ENCODE measurements at regions not wholly inside any gene's neighbourhood (a gene's known extent, or its start where the extent isn't known, plus 50 kb on each side); places are given as distances from the start of the nearest gene placed in this dataset.
"Not testable (repeated sequence)": the region's sequence is repeated elsewhere in the genome, so short reads cannot be mapped to it uniquely, and the experiment has no call there.

DNA sequence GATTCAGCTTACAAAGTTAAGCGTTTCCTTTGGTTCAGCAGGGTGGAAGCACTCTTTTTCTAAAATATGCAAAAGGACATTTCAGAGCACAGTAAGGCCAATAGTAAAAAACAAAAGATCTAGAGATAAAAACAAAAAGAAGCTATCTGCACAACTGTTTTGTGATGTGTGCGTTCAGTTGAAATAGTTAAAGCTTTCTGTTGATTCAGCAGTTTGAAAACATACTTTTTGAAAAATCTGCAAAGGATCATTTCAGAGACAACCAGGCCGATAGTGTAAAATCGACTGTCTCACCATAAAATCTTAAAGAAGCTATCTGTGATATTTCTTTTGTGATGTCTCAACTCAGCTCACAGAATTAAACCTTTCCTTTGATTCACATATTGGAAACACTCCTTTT is 300.0 kb upstream of the ALG10B start:
- DNase-seq: no peak

DNA sequence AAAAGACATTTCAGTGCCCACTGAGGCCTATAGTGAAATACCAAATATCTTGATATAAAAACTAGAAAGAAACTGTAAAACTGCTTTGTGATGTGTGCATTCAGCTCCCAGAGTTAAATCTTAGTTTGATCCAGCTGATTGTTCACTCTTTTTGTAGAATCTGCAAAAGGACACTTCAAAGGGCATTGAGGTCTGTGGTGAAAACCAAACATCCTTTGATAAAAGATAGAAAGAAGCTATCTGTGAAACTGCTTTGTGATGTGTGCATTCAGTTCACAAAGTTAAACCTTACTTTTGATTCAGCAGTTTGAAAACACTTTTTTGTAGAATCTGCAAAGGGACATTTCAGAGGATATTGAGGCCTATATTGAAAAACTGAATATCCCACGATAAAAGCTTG is 290.7 kb upstream of the ALG10B start:
- no peak for DNase-seq

DNA sequence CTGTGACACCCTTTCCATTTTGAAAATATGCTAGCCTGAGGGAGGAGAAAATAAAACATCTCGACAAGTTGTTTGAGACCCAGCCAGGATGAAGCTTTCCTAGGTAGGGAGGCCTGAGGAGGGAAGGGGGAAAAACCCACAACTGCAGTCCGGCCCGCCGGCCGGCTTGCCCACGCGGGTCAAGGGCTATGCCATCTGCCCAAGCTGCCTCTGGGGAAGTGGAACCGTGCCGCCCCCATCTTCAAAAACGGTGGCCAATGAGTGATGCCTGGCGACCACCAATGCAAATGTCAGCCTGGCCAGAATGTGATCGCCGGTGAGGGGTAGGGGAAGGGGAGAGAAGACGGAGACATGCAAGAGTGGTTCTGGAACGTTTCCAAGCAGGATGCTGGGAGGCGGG is 263.5 kb upstream of the ALG10B start:
- DNase-seq: no peak

DNA sequence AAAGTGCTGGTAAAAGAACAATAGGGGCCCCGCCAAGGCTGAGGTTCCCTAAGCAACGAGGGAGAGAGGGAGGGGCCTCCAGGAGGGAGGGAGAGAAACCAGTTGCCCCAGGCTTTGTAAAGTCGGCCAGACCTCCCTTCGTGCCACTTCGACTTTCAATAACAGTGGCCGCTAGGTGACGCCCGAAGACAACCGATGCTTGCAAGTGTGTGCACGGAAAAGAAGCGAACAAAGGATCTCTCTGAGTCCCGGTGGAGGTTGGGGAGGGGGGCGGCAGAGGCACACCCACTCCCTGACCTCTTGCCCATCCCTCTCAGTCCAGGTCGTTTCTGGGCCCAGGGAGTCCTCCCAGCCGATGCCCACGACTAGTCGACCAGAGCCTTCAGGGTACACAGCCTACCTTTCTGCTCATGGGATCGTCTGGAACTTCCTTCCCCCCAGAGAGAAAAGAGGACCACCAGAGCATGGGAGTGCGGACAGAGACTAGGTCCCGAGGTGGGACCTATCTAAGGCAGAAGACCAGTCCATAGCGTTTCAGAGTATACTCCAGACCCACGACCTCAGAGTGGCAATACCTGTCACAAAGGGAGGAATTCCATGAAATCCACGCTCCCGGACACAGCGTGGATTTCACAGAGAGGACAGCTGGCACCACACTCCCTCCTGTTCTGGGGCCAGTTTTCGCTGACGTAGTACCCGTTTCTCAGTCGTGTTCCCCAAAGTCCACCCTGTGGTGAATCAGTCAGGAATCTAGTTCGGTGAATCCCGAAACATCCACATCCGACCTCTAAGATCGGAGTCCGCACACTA is 262.7 kb upstream of the ALG10B start:
- no peak for DNase-seq

DNA sequence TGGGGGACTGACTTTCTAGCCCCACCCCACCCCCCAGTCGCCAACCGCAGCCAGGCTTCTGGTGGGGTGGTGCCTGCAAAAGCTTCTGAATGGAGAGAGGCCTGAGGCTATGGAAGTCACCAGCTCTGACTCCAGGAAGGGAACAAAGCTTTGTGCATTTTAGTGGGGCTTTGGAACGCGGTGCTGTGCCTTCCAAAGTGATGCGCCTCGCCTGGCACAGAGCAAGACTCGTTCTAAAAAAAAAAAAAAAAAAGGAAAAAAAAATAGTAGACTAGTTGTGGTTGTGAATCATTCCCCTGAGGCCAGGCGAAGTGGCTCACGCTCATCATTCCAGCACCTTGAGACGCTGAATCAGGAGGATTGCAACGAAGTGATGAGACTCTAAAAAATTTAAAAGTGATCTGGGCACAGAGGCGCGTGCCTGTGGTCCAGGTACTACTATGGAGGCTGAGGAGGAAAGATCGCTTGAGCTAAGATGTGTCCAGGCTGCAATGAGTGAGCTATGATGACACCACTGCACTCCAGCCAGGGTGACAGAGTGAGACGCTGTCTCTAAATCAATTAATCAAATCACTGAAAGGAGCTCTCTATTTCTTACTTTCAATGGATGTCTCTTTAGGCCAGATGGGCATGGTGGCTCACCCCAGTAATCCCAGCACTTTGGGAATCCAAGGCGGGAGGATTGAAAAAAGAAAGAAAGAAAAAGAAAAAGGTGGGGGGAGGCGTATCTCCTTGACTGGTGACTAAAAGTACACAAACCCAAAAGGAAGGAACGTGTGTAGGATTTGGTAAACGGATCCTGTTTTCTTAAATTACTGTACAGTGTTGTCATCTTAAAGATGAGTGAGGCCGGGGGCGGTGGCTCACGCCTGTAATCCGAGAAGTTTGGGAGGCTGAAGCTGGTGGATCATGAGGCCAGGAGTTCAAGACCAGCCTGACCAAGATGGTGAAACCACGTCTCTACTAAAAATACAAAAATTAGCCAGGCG is 259.6 kb upstream of the ALG10B start:
- no peak for DNase-seq

DNA sequence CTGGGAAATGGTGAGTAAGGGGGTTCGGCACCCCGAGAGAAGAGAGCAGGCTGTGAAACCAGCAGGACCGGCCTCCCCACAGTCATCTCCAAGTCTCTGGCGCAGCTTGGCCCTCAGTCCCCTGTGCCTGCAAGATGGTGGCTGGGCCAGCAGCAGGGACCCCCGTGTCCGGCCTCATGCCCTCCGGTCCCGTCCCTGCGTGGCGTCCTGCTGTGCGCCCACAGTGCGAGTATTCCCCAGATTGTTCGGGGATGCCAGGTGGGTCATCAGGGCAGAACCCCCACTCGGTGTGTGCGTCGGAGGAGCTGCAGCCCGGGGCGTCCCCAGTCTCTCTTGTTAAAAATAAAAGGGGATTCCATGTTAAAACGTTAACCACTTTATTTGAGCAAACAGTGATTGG is 216.9 kb upstream of the ALG10B start:
- DNase-seq: no peak

DNA sequence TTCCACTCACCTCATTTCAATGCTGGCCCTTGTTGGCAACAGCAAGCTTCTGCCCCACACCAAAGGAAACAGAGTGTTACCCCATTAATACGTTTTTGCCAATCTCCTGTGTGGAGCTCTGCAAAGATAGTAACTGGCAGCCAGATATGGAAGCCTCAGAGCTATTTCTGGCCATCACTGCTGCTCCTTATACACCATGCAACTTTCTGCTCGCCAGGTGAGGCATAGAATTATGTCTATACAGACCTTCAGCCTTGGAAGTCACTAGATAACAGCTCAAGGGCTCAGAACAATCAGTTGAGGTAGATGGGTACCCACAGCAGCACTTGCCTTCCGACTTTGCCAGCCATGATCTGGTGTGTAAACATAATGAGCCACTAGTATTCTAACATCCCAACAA is 214.8 kb upstream of the ALG10B start:
- no peak for DNase-seq

DNA sequence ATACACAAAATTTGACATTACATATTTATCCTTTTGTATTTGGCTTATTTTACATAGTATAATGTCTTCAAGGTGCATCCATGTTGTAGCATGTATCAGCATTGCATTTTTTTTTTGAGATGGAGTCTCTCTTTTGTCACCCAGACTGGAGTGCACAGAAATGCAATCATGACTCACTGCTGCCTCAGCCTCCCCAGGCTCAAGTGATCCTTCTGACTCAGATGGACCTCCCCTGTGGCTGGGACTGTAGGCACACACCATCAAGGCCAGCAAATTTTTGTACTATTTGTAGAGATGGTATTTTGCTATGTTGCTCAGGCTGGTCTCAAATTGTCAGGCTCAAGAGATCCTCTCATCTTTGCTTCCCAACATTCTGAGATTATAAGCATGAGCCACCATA is 214.4 kb upstream of the ALG10B start:
- DNase-seq: no peak

DNA sequence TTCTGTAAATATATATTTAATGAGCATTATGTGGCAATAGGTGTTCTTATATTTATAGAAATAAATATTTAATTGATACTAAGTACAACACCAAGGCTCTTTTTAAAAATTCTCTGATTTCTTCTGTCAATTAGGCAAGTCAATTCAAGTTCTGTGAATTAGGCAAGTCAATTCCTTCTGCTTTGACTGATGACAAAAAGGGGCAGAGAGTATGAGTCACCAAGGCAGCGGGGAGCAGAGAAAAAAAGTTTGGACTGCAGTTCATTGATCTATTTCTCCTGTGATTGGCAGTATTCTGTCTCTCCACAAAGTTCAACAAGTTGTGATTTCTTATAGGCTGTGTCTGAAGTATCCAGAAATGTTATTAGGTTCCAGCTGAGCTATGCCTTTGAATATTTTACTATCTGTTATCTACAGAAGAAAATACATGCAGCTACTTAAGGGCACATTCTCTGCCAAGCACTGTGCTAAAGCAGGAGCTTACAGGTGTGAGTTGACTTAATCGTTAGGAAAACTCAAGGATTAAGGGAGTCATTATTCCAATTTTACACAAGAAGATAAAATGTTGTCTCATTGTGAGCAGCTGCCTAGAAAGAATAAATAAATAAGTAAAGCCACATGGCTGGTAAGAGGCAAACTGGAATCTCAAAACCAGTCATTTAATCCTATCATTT is 206.4 kb upstream of the ALG10B start:
- no peak for DNase-seq

DNA sequence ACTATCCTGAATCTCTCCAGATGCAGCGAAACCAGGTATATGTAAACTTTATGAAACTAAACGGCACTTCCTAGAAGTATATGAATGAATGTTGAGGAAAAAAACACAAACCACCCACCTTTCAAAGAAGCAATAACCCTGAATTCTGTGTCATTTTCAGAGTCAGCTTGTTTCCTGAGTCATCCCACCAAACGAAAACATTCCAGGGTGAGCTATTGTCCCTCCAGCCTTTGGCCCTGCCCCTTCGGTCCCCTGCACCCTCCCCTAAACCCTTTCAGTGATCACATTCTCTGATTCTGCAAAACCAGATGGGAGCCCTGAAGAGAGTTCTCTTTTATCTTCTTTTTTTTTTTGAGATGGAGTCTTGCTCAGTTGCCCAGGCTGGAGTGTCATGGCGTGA is 202.6 kb upstream of the ALG10B start:
- no peak for DNase-seq

DNA sequence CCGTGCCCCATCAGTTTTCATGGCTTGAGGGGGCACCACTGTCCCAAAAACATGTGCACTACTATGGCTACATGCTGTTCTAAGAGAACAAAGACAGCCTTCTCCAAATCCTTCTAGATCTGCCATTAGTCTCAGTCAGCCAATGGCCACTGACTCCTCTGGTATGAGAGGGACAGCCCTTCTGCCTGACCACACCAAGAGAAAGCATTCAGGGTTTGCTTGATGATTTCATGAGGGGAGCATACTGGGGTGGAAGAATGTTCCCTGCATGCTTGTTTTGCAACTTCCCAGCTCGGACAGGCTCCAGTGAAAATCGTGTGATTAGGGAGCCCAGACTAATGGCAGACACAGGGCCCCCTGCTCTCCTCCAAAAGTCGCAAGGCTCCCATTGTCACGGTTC is 199.6 kb upstream of the ALG10B start:
- DNase-seq: no peak

DNA sequence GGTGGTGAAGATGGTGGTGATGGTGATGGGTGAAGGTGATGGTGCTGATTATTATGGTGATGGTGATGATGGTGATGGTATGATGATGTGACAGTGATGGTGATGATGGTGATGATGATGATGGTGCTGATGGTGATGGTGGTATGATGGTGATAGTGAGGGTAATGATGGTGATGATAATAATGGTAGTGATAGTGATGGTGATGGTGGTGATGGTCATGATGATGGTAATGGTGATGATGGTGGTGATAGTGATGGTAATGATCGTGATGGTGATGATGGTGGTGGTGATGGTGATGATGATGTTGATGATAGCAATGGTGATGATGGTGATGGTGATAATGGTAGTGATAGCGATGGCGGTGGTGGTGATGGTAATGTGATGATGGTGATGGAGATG is 197.9 kb upstream of the ALG10B start:
- DNase-seq: no peak

DNA sequence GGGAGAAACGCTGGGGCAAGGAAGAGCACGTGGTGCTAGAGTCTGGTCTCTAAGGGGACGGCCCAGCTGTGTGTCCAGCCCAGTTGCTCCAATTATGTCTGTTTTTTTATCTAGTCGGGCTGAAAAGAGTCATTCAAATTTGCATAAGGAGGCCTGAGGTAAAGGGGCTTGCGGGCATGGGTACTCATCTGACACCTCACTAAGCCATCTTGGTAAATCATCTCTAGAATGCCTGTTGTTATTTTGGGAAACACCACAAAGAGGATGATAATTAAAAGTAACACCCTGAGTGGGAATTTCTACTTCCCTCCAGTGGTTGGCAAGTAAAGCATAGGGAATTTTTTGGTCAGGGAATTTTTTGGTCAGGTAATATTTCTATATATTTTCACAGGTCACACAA is 196.1 kb upstream of the ALG10B start:
- DNase-seq: no peak

DNA sequence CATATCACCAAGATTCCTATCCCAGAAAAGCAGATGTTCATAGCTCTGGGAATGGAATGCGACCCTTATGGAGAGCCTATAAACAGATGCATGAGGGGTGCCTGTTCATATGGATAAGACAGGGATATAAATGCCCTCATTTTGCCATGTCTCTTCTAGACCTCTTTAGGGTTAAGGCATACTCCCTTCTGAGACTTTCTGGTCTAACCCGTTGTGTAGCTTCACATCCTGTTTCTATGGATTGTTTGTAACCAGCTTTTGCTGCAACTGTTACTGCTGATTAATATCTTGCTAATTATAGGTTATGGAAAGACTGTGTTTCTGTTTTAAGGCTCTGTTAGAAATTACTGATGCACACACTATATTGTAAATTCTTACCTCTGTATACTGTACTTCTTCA is 193.5 kb upstream of the ALG10B start:
- DNase-seq: not testable (repeated sequence)

DNA sequence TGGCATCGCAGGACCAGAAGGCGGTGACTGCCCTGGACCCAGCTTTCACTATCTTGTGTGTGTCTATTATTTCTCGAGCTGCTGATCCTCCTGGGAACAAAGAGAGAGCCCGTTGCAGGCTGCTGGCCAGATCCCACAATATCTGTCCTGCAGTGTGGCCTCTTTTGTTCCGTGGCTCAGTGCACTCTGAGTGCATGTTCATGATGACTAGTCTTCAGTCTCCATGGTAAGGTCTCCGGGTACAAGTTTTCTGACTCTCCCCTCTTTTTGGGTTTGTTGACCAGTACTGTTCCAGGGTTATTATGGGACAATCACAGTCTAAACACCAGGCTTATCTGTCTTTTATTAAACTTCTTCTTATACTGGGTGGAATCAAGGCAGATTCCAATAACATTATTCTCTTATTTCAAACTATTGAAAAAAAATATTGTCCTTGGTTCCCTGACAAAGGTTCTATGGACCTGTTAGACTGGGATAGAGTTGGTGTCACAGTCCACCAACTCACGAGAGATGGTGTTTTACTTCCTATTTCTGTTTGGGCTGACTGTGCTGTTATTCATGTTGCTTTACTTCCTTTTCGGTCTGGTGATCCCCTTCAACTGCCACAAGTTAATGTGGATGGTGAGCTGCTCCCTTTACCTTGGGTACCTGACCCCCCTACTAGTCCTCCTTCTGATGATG is 192.9 kb upstream of the ALG10B start:
- DNase-seq: no peak

DNA sequence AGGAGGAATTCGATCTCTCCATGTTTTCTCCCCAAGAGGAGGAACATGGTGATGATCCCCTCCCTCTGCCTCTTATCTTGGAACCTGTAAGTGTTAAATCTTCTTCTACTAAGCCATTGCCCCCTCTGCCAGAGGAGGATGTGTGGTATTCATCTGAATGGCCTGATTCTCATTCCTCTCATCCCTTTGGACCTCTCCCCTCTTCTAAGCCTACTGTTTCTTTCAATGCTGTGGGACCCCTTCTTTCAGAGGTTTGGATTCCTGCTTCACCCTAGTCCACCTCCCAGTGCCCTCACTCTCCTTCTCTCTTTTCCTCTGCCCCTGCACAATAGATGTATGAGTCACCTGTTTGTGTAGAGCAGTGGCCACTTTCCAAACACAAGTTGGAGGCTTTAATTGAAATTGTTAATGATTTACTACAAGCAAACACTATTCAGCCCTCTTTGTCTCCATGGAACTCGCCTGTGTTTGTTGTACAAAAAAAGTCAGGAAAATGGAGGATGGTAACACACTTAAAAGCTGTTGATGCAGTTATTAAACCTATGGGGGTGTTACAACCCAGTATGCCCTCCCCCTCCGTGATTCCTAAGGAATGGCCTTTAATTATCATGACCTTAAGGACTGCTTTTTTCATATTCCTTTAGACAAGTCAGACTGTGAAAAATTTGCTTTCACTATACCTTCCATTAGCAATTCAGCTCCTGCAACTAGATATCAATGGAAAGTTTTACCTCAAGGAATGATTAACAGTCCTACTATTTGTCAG is 192.1 kb upstream of the ALG10B start:
- no peak for DNase-seq

DNA sequence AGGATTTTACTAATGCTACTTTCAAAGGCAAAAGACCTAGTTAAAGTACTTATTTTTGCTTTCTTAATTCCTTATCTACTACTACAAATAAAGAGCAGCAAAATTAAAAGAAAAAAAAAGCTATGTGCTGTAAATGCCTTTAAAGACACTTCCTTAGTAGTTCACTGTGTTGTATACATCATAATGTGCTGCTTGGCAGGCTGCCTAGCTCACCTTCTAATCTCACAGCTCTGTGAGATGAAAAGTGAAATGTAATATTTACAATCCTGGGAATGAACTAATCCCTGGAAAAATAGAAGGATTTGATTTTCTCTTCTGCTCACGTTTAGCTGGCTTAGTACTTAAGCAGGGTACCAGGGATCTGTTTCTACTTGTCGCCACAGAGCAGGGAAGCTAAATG is 184.4 kb upstream of the ALG10B start:
- DNase-seq: no peak

DNA sequence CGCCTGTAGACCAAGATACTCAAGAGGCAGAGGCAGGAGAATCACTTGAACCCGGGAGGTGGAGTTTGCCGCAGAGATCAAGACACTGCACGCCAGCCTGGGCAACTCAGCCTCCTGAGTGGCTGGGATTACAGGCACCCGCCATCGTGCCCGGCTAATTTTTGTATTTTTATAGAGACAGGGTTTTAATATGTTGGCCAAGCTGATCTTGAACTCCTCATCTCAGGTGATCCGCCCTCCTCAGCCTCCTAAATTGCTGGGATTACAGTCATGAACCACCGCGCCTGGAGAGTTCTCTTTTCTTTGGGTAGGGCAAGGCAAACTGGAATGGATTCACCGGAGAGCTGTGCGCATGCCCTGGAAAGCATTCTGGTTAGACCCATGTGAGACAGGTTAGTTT is 179.3 kb upstream of the ALG10B start:
- no peak for DNase-seq

DNA sequence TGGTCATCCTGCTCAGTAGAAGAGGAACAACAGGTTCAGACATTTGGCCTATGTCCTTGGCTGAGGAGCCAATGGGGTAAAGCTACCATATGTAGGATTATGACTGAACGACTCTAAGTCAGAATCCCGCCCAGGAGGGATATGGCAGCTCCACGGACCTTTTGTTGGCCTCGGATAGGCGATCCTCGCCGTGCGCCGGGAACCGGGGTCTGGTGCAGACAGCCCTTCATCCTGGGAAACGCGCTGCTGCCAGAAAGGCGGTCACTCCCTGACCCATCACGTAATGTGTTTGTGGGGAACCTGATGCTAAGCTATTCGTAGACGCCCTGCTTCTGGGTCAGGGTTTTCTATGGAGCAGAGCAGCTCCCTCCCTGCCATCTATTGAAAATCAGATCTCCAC is 178.9 kb upstream of the ALG10B start:
- DNase-seq: no peak

DNA sequence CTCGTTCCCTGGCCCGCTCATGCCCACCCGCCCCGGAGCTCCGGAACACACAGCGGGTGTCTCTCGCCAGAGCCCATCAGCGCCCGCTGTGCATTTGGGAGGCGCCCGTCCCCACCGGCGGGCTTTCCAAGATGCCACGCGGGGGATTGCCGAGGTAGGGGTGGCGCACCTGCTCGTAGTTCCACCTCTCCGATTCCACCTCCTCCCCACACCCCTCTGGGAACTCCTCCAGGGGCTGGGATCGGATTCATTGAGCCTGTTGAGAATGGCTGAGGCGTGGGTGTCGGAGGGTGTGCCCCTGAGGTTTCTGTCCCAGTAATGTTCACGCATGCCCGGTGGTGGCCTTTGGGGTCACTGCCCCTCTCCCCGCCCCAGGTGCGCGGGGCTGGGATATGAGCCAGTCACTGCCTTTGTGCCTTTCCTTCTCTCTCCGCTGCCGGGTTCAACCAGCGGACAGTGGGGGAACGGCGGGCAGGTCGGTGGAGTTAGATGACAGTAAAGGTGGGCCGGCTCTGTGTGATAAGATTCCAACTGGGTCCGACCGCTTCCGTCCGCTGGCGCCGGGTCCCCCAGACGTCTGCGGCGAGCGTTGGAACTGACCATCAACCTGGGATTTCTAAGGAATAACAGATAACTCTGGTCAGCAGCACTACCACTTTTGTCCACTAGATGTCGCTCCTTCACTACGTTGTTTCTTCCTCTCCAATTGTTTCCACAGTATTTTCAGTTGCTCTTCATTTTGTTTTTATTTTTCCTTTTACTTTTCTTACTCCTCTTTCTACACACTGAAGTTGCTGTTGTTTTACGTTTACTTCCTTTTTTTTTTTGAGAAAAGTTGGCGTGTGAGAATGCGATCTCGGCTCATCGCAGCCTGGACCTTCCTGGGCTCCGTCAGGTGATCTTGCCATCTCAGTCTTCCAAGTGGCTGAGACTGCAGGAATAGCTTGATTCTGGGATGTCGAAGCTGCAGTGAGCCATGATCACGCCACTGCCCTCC is 178.1 kb upstream of the ALG10B start:
- DNase-seq: peak; percentile 64

DNA sequence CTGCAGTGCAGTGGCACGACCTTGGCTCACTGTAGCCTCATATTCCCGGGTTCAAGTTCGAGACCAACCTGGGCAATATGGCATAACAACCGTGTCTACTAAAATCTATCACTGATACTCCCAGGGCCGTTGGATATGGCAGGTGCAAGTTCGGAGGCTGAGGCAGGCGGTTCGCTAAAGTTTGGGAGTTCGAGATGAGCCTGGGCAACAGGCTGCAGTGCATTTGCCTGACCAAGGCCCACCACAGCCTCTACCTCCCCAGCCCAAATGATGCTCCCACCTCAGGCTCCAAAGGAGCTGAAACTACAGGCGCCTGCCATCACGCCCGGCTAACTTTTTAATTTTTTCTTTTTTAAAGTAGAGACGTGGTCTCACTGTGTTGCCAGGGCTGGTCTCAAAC is 177.1 kb upstream of the ALG10B start:
- DNase-seq: no peak

Data from inflammatory macrophage treated with lipopolysaccharide for 4 hours (primary cell).